ENCODE measurements at regions not wholly inside any gene's neighbourhood (a gene's known extent, or its start where the extent isn't known, plus 50 kb on each side); places are given as distances from the start of the nearest gene placed in this dataset.
"Not testable (repeated sequence)": the region's sequence is repeated elsewhere in the genome, so short reads cannot be mapped to it uniquely, and the experiment has no call there.

DNA sequence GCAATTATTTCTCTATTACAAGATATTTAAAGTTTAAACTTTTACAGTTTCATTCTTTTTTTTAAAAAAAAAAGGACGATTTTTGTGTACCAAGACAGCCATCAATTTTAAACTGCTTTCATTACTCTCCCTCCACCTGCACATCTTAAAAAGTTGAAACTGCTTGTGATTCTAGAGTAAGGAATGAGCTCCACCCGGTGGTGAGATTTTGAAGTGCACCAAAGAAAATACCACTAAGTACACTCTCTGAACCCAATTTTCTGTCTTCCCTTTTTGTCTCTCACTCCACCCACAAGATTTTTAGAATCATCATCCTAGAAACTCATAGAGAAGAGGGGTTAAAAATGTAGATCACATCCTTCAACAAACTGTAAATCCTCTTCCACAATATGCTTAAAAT, 91.3 kb upstream of the WDR44 start:
- peak in 1 of 2 donors; percentile 2 for DNase-seq (ENCODE audit: low read depth in 2 of 2, low spot score in 1 of 2)

DNA sequence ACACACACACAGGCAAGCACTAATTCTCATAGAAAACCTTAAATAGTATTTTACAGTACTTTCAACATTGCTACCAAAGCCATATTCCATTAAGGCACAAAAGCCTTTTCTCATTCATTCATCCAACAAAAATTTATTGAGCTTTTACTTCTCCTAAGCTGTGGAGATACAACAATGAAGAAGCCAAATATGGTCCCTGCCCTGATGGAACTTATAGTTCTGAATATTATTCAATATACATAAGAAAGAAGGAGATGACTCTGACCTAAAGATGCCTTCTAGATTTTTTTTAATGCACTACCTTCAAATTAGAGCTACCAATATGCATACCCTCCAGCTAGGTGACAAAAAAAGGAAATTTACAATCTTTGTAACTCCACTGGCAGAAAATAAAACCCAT, 90.0 kb upstream of the WDR44 start:
- no peak for DNase-seq (ENCODE audit: low read depth in 2 of 2, low spot score in 1 of 2)

DNA sequence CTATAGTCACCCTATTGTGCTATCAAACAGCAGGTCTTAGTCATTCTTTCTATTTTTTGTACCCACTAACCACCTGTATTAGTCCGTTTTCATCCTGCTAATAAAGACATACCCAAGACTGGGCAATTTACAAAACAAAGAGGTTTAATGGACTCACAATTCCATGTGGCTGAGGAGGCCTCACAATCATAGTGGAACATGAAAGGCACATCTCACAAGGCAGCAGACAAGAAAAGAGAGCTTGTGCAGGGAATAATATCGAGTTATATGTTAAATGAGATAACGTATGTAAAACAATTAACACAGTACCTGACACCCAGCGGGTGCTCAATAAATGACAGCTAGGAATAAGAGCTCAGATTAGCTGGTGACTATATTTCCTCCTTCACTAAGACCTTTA, 88.1 kb upstream of the WDR44 start:
- no peak for DNase-seq (ENCODE audit: low read depth in 2 of 2, low spot score in 1 of 2)

DNA sequence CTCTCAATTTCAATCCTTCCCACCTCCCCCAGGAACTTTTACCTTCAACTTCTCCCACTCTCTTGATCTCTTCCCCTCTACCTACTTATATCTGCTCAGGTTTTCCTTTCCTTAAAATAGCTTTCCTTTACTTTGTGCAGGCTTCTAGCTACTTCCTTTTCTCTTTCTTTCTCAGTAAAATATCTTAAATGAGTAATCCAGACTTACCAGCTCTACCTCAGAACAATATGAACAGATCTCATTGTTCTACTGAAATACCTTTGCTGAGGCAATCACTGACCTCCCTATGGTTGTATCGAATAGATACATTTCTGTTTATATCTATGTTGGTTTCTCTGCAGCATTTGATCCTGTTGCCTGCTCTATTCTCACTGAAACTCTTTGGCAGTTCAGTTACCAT, 86.7 kb upstream of the WDR44 start:
- no peak for DNase-seq (ENCODE audit: low read depth in 2 of 2, low spot score in 1 of 2)

DNA sequence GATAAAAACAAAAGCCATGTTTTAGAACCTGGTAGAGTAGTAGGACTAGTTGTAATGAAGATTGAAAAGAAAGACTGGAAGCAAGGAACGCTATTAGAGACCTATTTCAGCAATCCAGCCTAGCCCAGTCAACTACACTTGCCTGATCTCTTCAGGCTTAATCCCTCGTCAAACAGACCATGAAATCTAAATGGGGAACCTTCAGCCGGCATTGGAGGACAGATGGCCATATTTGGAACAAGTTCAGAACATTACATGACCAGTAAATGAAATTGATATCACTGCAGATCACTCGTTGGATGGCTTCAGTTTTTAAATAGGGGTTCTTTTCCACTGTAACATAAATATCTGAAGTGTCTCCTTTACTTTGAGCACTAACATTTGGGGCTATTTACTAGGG, 84.8 kb upstream of the WDR44 start:
- DNase-seq (ENCODE audit: low read depth in 2 of 2, low spot score in 1 of 2): no peak

DNA sequence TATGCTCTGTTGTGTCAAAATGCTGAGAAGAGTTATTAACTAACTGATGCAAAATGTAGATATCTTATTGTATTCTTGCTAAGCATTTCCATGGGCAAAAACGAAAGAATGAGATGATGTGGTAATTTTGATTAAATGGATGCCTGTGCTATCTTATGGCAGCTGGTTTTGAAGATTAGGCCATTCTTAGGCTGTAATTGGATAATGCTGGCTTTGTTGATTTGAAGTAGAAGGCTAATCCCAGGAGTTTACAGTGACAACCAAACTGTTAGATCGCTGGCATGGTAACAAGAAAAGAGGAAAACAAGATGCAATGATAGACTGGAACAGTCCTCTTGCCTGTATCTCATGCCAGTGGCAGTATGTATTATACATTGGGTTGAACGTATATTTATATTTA, 74.1 kb upstream of the WDR44 start:
- DNase-seq (ENCODE audit: low read depth in 2 of 2, low spot score in 1 of 2): no peak

DNA sequence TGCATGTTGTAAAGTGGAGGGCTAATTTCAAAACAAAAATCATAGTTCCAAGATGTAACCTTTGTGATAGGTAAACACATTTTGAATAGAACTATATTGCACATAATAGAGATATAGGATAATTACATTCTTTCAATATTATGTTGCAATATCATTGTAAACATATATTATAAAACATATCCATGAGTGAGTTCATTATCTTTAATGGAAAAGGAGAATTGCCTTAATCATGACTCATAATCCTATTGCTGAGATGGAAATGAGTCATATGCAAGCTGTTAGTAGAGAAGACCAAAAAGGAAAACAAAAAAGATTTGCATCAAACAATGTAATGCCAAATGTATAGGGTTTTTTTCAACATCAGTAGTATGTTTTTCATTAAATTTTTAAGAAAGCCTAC, 73.7 kb upstream of the WDR44 start:
- no peak for DNase-seq (ENCODE audit: low read depth in 2 of 2, low spot score in 1 of 2)

DNA sequence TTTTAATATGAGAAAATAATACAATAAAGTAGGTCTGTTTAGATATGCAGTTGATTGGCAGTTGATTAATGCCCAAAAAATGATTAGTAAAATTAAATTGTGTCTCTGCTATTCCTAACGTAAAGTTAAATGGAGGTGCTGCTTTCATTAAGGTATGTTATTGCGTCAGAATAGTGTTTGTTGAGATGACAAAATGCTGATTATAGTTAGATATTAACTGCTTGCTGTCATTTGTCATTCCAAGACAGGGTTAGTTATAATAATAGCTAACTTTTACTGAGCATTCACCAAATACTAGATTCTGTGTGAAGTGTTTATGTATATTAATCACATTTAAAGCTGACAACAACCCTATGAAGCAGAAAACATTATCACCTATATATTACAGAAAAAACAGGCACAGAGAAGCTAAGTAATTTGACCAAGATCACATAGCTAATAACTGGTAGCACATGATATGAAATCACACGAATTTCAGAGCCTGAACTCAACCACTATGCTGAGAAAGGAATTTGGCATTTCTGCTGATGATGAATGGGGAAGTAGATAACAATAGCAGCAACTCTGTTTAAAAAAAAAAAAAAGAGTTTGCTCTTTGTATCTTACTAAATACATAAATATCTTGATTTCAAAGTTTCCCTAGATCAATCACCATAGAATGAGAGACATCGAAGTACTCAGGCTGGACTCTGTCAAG, 59.7 kb upstream of the WDR44 start:
- DNase-seq (ENCODE audit: low read depth in 2 of 2, low spot score in 1 of 2): no peak

DNA sequence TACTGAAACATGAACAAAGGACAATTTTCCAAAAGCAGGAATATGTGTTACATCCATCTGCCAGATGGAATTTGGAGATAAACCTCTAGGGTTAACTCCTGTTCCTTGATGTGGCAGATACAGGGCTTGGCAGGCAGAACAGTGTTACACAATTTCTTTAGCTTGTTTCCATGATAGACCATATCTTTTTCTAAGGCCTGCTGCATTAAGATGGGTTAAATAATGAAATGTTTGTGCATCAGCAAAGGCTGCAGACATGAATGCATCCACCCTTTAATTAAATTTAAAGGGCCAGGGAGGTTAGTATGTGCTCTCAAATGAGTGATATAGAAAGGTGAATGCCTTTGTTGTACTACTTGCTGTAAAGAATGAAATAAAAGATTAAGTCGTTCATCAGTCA, 50.1 kb upstream of the WDR44 start:
- not testable (repeated sequence) for DNase-seq (ENCODE audit: low read depth in 2 of 2, low spot score in 1 of 2)

Measured in stimulated activated CD8-positive, alpha-beta memory T cell treated with anti-CD3 and anti-CD28 coated beads, Interleukin-4, amount 100 ng/mL, for 1 hour (primary cell).